HG03460 (cell line): ENCODE measurements at regions not wholly inside any gene's neighbourhood (a gene's known extent, or its start where the extent isn't known, plus 50 kb on each side); places are given as distances from the start of the nearest gene placed in this dataset.

ENCODE experiments used
- ATAC-seq: cut with Tn5 transposase; IDR thresholded peaks from one replicate; pipeline ENCODE4 v1.9.1; 2021; ENCODE audit not compliant: unreplicated experiment

- ATAC-seq: no peak
Observed at GRCh38 chr1:10960411-10961299, 51.8 kb upstream of the TARDBP start.

GRCh38 chr1:10961300-10961833 lies 51.1 kb upstream of the TARDBP start:
- no peak for ATAC-seq

- no peak for ATAC-seq
Observed at GRCh38 chr1:10962483-10962882, 50.0 kb upstream of the TARDBP start.
